ENCODE measurements at regions not wholly inside any gene's neighbourhood (a gene's known extent, or its start where the extent isn't known, plus 50 kb on each side); places are given as distances from the start of the nearest gene placed in this dataset.
"Not testable (repeated sequence)": the region's sequence is repeated elsewhere in the genome, so short reads cannot be mapped to it uniquely, and the experiment has no call there.

DNA sequence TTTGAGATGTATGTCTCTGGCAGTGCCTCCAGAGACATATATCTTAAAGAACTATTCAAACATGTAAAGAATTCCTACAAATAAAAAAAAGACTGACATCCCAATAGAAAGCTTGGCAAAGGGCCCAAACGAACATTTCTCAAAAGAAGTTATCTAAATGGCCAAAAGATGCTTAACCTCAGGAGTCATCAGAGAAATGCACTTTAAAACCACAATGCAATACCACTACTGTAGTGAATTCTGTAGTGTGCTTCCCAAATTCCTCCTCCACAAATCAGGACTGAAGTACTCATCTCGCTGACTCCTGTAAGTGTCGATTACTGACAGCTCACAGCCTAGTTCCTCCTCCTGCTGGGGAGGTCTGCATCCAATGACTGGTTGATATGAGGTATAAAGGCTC lies 129.0 kb upstream of the MAMLD1 start:
- FAIRE-seq (no peak), DNase-seq (ENCODE audit: low spot score) (peak; percentile 13)

DNA sequence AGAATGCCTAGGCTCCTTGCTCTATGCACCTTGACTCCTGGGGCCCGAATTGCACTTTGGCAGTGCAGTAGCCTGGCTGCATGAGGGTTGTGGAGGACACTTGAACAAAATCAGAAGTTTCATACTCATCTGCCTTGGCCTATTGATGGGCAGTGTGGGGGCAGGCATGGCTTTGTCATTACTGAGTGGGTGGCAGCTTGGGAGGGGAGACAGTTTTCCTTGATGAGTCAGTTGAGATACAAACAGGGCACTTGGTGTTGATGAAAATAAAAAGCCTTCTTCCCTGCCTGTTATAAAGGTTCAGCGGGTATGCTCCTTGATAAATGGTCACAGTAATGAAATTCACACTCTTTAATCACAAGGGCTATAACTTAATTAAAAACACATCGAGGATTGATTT lies 126.8 kb upstream of the MAMLD1 start:
- no peak for FAIRE-seq
- DNase-seq (ENCODE audit: low spot score) = peak; percentile 17

DNA sequence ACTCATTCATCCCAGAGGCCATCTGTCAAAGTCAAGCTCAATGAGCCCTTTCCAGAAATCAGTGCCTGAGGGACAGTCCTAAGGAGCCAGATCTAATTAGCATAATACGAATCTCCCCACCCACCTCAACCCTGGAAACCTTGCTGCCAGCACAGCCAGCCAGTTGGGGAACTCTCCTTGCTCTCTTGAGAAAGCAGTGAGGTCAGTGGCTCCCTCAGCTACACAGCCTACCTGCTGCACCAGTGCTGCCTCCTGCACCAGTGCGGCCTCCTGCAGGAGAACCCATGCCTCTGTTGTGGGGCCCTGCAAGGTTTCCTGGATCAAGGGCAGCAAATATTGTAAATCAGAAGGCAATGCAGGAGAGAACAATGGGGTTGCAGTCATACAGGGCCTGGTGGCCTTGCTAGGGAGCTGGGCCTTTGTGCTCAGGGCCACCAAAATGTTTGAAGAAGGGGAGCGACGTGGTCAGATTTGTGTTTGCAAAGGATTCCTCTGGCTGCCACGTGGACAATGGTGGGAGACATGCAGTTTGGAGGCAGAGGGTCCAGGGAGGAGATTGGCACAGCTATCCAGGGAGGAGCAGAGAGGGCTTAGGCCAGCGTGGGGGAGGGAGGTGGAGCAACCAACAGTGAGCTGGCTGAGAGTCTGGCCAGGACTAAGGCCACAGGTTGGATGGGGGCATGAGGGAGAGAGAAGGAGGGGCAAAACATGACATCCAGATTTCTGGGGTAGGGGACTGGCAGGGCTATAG lies 124.3 kb upstream of the MAMLD1 start:
- DNase-seq (ENCODE audit: low spot score) (no peak), FAIRE-seq (no peak)

DNA sequence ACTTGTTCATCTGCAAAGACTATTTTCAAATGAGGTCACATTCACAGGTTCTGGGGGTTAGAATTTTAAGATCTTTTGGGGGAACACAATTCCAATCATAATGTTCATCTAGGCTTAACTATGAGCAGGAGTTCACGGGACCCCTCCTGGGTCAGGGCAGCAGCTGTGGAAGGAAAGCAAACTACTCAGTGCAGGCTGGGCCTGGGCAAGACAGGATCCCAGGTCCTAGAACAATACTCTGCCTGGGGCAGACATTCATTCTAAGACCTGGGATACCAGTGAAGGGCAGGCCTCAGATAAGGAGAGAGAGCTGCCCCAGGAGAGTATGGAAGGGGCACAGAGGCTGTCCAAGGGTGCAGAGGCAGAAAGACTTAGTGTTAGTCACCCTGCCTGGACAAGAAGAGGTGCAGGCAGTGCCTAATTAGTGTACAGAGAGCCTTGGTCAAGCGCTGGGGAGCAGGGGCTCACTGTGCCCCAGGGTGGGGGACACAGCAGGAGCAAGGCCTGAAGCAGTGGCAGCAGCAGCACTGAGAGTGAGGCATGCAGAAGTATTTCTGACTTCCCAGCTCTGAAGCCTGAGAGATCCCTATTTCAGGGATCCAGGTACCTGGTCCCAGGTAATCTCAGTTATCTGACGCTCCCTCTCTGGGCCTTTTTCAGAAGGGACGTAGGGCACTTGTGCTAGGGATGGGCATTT lies 123.0 kb upstream of the MAMLD1 start:
- DNase-seq (ENCODE audit: low spot score) (no peak), FAIRE-seq (no peak)

GRCh38 chrX:150240643-150240970 lies 122.5 kb upstream of the MAMLD1 start:
- DNase-seq (ENCODE audit: low spot score) = no peak
- no peak for FAIRE-seq

DNA sequence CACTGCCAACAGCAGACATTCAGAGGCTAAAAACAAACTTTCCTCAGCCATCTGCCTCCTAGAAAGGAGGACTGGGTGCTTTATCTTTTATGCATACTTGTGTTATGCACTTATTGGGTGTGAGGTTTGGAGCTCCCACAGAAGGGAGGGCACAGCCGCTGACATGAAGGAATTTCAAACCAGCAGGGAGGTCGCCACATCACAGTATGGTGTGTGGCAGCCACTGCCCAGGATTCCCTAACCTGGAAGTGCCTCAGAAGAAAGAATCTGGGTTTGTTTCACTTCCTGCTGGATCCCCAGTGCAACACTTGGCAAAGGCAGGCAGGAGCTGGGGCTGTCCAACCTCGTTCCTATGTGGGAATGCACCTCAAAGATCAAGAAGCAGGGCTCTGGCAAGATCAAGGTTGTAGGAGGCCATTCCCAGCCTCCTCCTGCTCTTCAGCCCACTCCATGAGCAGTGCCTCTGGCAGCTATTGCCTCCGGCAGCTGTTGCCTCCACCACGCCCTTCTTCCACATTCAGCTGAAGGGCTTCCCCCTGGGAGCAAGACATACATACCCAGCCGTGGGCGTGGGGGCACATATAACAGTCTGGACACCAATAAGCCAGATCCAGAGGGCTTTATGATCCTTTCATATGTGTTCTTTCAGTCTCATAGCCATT lies 109.0 kb upstream of the MAMLD1 start:
- DNase-seq (ENCODE audit: low spot score) = no peak
- no peak for FAIRE-seq

DNA sequence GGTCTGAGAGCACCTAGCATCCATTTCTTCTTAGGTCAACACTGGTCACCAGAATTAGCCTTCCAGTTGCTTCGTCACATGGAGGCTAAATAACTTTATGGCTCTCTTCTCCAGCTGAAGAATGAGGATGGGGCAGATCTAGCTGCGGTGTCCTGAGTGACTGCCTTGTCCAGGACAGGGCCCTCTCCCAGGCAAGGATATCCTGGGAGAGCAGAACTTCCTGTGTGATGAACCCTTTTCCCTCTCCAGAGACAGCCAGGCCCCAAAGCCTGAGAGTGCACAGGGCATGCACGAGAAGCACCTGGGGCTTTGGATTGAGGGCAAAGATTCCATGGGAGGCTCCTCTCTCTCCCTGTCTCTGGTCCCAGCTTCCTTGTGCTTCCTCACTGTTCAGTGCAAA lies 108.2 kb upstream of the MAMLD1 start:
- DNase-seq (ENCODE audit: low spot score) = no peak
- no peak for FAIRE-seq

DNA sequence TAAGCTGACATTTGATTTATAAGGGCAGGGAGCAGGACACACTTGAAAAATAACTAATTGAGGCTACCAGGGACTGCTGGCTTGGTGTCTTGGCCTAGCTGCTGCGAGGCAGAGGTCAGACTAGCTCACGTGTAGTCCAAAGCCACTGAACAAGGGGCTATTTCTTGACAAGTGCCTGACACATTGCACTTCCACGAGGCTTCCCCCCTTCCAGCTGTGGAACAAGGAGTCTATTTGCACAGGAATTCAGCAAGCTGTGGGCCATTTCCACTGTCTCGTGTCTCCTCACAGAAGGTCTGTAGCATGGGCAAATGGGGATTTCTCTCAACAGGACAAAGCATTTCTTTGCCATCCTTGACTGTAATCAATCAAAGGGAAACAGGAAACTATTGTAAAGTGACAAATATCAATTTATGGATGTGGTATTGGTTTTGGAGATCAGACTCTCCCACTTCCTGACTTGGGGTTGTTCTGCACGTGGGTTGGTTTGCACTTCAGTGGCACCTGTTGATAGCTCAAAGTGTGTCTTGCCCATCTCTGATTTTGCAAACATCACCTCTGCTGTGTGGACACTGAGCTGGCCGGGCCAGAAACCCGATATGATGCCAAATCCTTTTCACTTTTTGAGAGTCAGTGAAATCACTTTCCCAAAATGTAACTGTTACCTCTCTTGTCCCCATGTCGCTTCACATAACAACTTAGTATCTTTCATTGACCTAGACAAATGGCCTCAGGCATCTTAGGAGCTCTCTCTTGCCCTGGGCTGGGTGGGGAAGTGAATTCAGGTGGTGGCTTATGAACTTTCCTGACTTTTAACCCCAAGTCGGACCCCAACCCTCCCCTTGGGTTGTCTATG lies 107.4 kb upstream of the MAMLD1 start:
- no peak for FAIRE-seq
- DNase-seq (ENCODE audit: low spot score) = no peak

DNA sequence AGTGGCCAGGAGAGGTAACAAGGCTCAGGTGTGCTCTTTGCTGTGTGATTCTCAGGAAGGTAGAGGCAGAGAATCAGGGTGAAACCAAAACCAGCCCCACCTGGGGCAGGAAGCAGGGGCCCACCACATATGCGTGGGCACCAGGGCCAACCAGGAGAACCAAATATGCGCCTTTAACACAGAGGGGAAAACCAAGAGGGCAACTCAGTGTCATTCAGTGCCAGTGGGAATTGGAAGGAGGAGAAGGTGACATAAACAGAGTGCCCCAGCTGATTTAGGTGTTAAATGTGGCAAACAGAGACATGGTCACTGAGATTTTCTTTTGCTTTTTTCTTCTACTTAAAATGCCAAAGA lies 106.8 kb upstream of the MAMLD1 start:
- DNase-seq (ENCODE audit: low spot score) (no peak), FAIRE-seq (no peak)

GRCh38 chrX:150257353-150258175 lies 105.6 kb upstream of the MAMLD1 start:
- no peak for FAIRE-seq
- DNase-seq (ENCODE audit: low spot score) = no peak

- FAIRE-seq = no peak
Observed at GRCh38 chrX:150258176-150258425, 105.0 kb upstream of the MAMLD1 start.

GRCh38 chrX:150258463-150259430 lies 104.4 kb upstream of the MAMLD1 start:
- no peak for FAIRE-seq
- no peak for DNase-seq (ENCODE audit: low spot score)

More at GRCh38 chrX:150258176-150258425, 105.0 kb upstream of the MAMLD1 start:
- DNase-seq (ENCODE audit: low spot score) = no peak

GRCh38 chrX:150262456-150262855 lies 100.7 kb upstream of the MAMLD1 start:
- FAIRE-seq (no peak), DNase-seq (ENCODE audit: low spot score) (no peak)

GRCh38 chrX:150268839-150269355 lies 94.2 kb upstream of the MAMLD1 start:
- FAIRE-seq (no peak), DNase-seq (ENCODE audit: low spot score) (no peak)

GRCh38 chrX:150269605-150270254 lies 93.4 kb upstream of the MAMLD1 start:
- DNase-seq (ENCODE audit: low spot score) (no peak), FAIRE-seq (no peak)

DNA sequence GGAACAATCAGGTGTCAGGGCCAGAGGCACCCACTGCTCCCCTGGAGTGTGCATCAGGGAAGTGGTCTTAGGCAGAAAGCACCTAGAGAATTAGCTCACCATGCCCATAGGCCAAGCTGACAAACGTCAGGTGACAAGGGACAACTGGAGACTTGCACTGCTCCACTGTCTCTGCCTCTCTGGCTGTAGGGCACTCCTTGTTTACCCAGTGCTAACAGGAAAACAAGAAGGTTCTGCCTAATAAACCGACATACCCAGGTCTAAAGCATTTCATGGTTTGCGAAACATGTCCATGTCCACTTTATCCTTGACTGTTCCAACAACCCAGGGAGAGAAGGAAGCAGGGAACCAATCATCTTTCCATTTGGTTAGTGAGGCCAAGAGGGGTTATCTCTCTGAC lies 92.5 kb upstream of the MAMLD1 start:
- no peak for FAIRE-seq
- no peak for DNase-seq (ENCODE audit: low spot score)

GRCh38 chrX:150273575-150274294 lies 89.4 kb upstream of the MAMLD1 start:
- FAIRE-seq; DNase-seq (ENCODE audit: low spot score): not testable (repeated sequence)

DNA sequence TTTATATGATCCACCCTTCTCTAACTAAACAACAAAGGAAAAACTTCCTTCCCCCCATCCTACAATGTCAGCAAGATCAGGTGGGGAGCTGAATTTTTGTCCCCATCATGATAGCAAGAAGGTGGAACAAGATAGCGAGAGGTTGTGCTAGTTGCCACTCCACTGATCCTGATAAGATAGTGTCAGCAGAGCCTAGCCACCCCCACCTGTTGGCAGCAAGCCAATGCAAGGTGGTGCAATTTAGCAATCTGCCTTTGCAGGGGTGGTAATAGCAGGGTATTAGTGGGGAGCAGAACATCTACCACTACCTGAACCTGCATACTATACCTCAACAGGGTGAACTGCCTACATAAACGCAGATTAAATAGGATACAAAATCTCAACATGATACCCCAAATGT lies 80.2 kb upstream of the MAMLD1 start:
- no peak for DNase-seq (ENCODE audit: low spot score)
- no peak for FAIRE-seq

- DNase-seq (ENCODE audit: low spot score) (no peak), FAIRE-seq (no peak)
Observed at GRCh38 chrX:150291014-150291413, 72.1 kb upstream of the MAMLD1 start.
